ENCODE measurements at regions not wholly inside any gene's neighbourhood (a gene's known extent, or its start where the extent isn't known, plus 50 kb on each side); places are given as distances from the start of the nearest gene placed in this dataset.

DNA sequence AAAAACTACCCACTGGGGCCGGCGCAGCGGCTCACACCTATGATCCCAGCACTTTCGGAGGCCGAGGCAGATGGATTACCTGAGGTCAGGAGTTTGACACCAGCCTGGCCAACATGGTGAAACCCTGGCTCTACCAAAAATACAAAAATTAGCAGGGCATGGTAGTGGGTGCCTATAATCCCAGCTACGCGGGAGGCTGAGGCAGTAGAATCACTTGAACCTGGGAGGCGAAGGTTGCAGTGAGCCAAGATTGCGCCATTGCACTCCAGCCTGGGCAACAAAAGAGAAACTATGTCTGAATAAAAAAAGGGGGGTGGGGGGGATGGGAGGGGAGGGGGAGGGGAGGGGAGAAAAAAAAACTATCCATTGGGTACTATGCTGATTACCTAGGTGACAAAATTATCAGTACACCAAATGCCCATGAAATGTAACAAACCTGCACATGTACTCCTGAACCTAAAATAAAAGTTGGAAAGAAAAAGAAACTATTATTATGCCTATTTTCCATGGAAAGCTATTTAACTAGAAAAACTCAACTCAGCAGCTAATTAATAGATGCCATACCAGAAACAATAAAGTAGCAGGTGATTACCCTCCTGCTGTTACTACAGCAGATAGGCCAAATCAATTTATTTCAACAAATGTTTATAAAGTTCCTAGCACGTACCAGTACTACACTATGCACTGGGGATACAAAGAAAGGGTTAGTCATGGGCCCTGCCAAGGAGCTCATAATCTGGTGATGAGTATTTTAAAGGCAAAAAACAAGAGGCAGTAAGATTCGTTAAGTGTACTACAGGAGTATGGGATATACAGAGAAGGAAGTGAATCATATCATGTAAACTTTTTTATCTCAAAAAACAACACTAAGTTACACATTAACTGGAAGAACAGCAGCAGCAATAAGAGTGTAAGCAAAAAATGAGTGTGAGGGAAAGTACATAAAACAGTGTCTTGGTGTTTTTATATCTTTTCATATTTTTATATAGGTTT lies 112.8 kb upstream of the SLC39A10 start:
- no peaks in the 10 kb centered on the region for H3K9me2 ChIP-seq (replicated peaks; ENCODE audit: insufficient read depth)
- peak overlapping the region; percentile 44 for H3K27ac ChIP-seq
- H4K20me1 ChIP-seq (ENCODE audit: insufficient read depth, poor library complexity, severe bottlenecking), result no peaks in the 10 kb centered on the region
- TF ChIP-seq CTCF (IDR thresholded peaks at IDR 0.05; ENCODE audit: poor library complexity) (no peak), EZH2 (IDR thresholded peaks at IDR 0.05; ENCODE audit: borderline replicate concordance) (no peak), EZH2phosphoT487 (IDR thresholded peaks at IDR 0.05; ENCODE audit: low read depth, severe bottlenecking, unreplicated experiment) (no peak)
- 80% methylated on average over 11 of the region's 11 CpGs for WGBS (ENCODE audit: low lambda C conversion rate, missing lambda C conversion rate)
- H3K4me1 ChIP-seq (ENCODE audit: insufficient read depth), result no peaks in the 10 kb centered on the region
- H3K36me3 ChIP-seq (replicated peaks; ENCODE audit: insufficient read depth, low read depth), result no peaks in the 10 kb centered on the region
- H3K4me2 ChIP-seq, result no peak overlapping the region
- no peaks in the 10 kb centered on the region for H3K9me3 ChIP-seq (ENCODE audit: low read depth)
- no peak for DNase-seq (ENCODE audit: low spot score)
- H3K27me3 ChIP-seq, result no peaks in the 10 kb centered on the region
- H3K79me2 ChIP-seq, result no peaks in the 10 kb centered on the region
- no peak overlapping the region for H3K4me3 ChIP-seq
- no peak overlapping the region for H2AFZ ChIP-seq

GRCh38 chr2:195543063-195543462 lies 114.0 kb upstream of the SLC39A10 start:
- H2AFZ ChIP-seq, result no peak overlapping the region
- H3K9me2 ChIP-seq (replicated peaks; ENCODE audit: insufficient read depth), result no peaks in the 10 kb centered on the region
- no peak for DNase-seq (ENCODE audit: low spot score)
- 84% methylated on average over 2 of the region's 2 CpGs for WGBS (ENCODE audit: low lambda C conversion rate, missing lambda C conversion rate)
- no peak for TF ChIP-seq EZH2phosphoT487 (IDR thresholded peaks at IDR 0.05; ENCODE audit: low read depth, severe bottlenecking, unreplicated experiment)
- no peak for TF ChIP-seq CTCF (IDR thresholded peaks at IDR 0.05; ENCODE audit: poor library complexity)
- TF ChIP-seq EZH2 (IDR thresholded peaks at IDR 0.05; ENCODE audit: borderline replicate concordance), result no peak
- no peaks in the 10 kb centered on the region for H3K9me3 ChIP-seq (ENCODE audit: low read depth)
- H3K27me3 ChIP-seq, result no peaks in the 10 kb centered on the region
- no peaks in the 10 kb centered on the region for H3K36me3 ChIP-seq (replicated peaks; ENCODE audit: insufficient read depth, low read depth)
- H3K4me3 ChIP-seq, result no peak overlapping the region
- no peak overlapping the region for H3K27ac ChIP-seq
- no peaks in the 10 kb centered on the region for H3K79me2 ChIP-seq
- no peaks in the 10 kb centered on the region for H4K20me1 ChIP-seq (ENCODE audit: insufficient read depth, poor library complexity, severe bottlenecking)
- no peak overlapping the region for H3K4me2 ChIP-seq
- no peaks in the 10 kb centered on the region for H3K4me1 ChIP-seq (ENCODE audit: insufficient read depth)

- Histone ChIP-seq H3K36me3 (replicated peaks; ENCODE audit: insufficient read depth, low read depth) (no peaks in the 10 kb centered on the region), H3K9me2 (replicated peaks; ENCODE audit: insufficient read depth) (no peaks in the 10 kb centered on the region), H3K27ac (no peak overlapping the region), H3K27me3 (no peaks in the 10 kb centered on the region), H3K4me2 (no peak overlapping the region), H3K4me3 (no peak overlapping the region), H3K4me1 (ENCODE audit: insufficient read depth) (no peaks in the 10 kb centered on the region), H3K9me3 (ENCODE audit: low read depth) (no peaks in the 10 kb centered on the region), H3K79me2 (no peaks in the 10 kb centered on the region), H4K20me1 (ENCODE audit: insufficient read depth, poor library complexity, severe bottlenecking) (no peaks in the 10 kb centered on the region), H2AFZ (no peak overlapping the region)
- no peak for DNase-seq (ENCODE audit: low spot score)
- WGBS (ENCODE audit: low lambda C conversion rate, missing lambda C conversion rate), result 88% methylated on average over 4 of the region's 4 CpGs
- TF ChIP-seq CTCF (IDR thresholded peaks at IDR 0.05; ENCODE audit: poor library complexity) (no peak), EZH2phosphoT487 (IDR thresholded peaks at IDR 0.05; ENCODE audit: low read depth, severe bottlenecking, unreplicated experiment) (no peak), EZH2 (IDR thresholded peaks at IDR 0.05; ENCODE audit: borderline replicate concordance) (no peak)
Observed at GRCh38 chr2:195542067-195542466, 115.0 kb upstream of the SLC39A10 start.

Data from hepatocyte (in vitro differentiated cells).